ENCODE measurements at regions not wholly inside any gene's neighbourhood (a gene's known extent, or its start where the extent isn't known, plus 50 kb on each side); places are given as distances from the start of the nearest gene placed in this dataset.
A peak's percentile ranks its signal among the peaks of the same experiment; 100 is the strongest.

DNA sequence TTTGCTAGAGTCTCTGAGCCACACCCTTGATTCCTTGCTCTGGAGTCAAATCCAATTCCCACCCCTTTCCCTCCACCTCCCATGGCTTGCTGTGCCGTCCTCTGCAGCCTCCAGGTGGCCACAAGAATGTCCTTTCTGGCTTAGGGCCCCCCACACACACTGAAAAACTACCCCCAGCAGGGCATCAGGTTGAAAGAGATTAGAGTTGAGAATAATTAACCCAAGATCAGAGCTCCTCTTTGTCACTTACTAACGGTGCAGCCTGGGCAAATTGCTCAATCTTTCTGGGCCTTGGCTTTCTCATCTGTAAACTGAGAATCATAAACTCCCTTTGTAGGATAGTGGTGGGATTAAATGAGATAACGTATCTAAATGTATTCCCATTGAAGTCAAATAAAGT lies 78.5 kb downstream of the MRPL46 start:
- Histone ChIP-seq H3K4me2 (no peak overlapping the region), H3K27me3 (peaks cover 5% of the 10 kb centered on the region), H3K9me3 (ENCODE audit: low read depth) (no peaks in the 10 kb centered on the region), H3K4me1 (peaks cover 8% of the 10 kb centered on the region), H3F3A (ENCODE audit: low read depth) (peaks cover 21% of the 10 kb centered on the region), H3K36me3 (no peaks in the 10 kb centered on the region), H4K20me1 (ENCODE audit: low read depth) (no peaks in the 10 kb centered on the region), H3K27ac (no peak overlapping the region), H3K9ac (no peak overlapping the region), H3K4me3 (no peak overlapping the region), H2AFZ (replicated peaks) (no peak overlapping the region), H3K79me2 (ENCODE audit: low read depth) (no peaks in the 10 kb centered on the region)
- TF ChIP-seq, protein P1, sequence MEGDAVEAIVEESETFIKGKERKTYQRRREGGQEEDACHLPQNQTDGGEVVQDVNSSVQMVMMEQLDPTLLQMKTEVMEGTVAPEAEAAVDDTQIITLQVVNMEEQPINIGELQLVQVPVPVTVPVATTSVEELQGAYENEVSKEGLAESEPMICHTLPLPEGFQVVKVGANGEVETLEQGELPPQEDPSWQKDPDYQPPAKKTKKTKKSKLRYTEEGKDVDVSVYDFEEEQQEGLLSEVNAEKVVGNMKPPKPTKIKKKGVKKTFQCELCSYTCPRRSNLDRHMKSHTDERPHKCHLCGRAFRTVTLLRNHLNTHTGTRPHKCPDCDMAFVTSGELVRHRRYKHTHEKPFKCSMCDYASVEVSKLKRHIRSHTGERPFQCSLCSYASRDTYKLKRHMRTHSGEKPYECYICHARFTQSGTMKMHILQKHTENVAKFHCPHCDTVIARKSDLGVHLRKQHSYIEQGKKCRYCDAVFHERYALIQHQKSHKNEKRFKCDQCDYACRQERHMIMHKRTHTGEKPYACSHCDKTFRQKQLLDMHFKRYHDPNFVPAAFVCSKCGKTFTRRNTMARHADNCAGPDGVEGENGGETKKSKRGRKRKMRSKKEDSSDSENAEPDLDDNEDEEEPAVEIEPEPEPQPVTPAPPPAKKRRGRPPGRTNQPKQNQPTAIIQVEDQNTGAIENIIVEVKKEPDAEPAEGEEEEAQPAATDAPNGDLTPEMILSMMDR (IDR thresholded peaks at IDR 0.05) = no peak
- TF ChIP-seq EZH2 (IDR thresholded peaks at IDR 0.05) = no peak
- no peak for TF ChIP-seq EZH2phosphoT487 (IDR thresholded peaks at IDR 0.05)
- Mint-ChIP-seq H3K27me3 (ENCODE audit: insufficient read depth, low read depth) (peaks cover 47% of the 10 kb centered on the region), H3K4me3 (no peak overlapping the region), H3K4me1 (peaks cover 7% of the 10 kb centered on the region), H3K9me3 (peaks cover 6% of the 10 kb centered on the region), H3K27ac (no peak overlapping the region), H3K36me3 (no peaks in the 10 kb centered on the region)
- DNase-seq (ENCODE audit: low spot score) = peak; percentile 58

DNA sequence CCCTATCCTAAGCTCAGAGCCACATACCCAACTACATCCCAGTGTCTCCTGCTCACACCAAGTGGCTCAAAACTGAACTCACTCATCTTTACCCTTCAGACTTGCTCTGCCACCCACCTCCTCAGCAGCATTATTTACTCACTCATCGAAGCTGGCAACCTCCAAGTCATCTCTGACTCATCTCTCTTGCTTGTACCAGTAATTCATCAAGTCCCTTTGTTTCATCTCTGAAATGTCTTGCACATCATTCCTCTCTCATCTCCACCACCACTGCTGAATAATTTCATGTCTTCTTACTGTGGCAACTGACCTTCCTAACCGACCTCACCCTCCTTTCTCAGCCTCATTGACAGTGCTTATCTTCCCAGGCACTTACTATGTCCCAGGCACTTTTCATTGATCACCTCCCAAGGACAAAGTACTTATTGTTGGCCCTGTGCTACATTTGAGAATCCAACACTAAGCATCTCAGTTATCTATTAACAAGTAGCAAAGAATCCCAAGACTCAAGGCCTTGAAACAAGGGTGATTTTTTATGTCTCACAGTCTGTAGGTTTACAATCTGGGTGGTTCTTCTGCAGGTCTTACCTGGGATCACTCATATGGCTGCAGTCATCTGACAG lies 82.0 kb downstream of the MRPL46 start:
- peaks cover 6% of the 10 kb centered on the region for H3K9me3 Mint-ChIP-seq
- H3K4me1 Mint-ChIP-seq = peaks cover 7% of the 10 kb centered on the region
- no peaks in the 10 kb centered on the region for H3K36me3 Mint-ChIP-seq
- no peaks in the 10 kb centered on the region for H3K36me3 ChIP-seq
- no peak overlapping the region for H3K4me3 ChIP-seq
- no peak overlapping the region for H3K27ac ChIP-seq
- H3K27me3 ChIP-seq = peaks cover 10% of the 10 kb centered on the region
- H4K20me1 ChIP-seq (ENCODE audit: low read depth) = no peaks in the 10 kb centered on the region
- no peak overlapping the region for H3K4me2 ChIP-seq
- H2AFZ ChIP-seq (replicated peaks) = no peak overlapping the region
- TF ChIP-seq EZH2phosphoT487 (IDR thresholded peaks at IDR 0.05) = no peak
- TF ChIP-seq, protein P1 (IDR thresholded peaks at IDR 0.05) = no peak
- TF ChIP-seq EZH2 (IDR thresholded peaks at IDR 0.05) = no peak
- no peak overlapping the region for H3K4me3 Mint-ChIP-seq
- peaks cover 8% of the 10 kb centered on the region for H3K4me1 ChIP-seq
- H3K9me3 ChIP-seq (ENCODE audit: low read depth) = no peaks in the 10 kb centered on the region
- H3K27ac Mint-ChIP-seq = no peak overlapping the region
- peaks cover 49% of the 10 kb centered on the region for H3K27me3 Mint-ChIP-seq (ENCODE audit: insufficient read depth, low read depth)
- peaks cover 21% of the 10 kb centered on the region for H3F3A ChIP-seq (ENCODE audit: low read depth)
- DNase-seq (ENCODE audit: low spot score) = no peak
- H3K79me2 ChIP-seq (ENCODE audit: low read depth) = no peaks in the 10 kb centered on the region
- H3K9ac ChIP-seq = no peak overlapping the region

- Histone ChIP-seq H3K27ac (no peak overlapping the region), H3K79me2 (ENCODE audit: low read depth) (no peaks in the 10 kb centered on the region), H3K4me1 (peaks cover 2% of the 10 kb centered on the region), H3K27me3 (peaks cover 10% of the 10 kb centered on the region), H3K9ac (no peak overlapping the region), H4K20me1 (ENCODE audit: low read depth) (no peaks in the 10 kb centered on the region), H3K4me2 (no peak overlapping the region), H3K9me3 (ENCODE audit: low read depth) (no peaks in the 10 kb centered on the region), H3K36me3 (no peaks in the 10 kb centered on the region), H3F3A (ENCODE audit: low read depth) (peaks cover 7% of the 10 kb centered on the region), H2AFZ (replicated peaks) (no peak overlapping the region), H3K4me3 (no peak overlapping the region)
- H3K4me1 Mint-ChIP-seq = peaks cover 3% of the 10 kb centered on the region
- no peak for DNase-seq (ENCODE audit: low spot score)
- peaks cover 35% of the 10 kb centered on the region for H3K27me3 Mint-ChIP-seq (ENCODE audit: insufficient read depth, low read depth)
- no peak overlapping the region for H3K27ac Mint-ChIP-seq
- no peaks in the 10 kb centered on the region for H3K36me3 Mint-ChIP-seq
- TF ChIP-seq EZH2 (IDR thresholded peaks at IDR 0.05) = no peak
- TF ChIP-seq, protein P1 (IDR thresholded peaks at IDR 0.05) = no peak
- no peak for TF ChIP-seq EZH2phosphoT487 (IDR thresholded peaks at IDR 0.05)
- no peaks in the 10 kb centered on the region for H3K9me3 Mint-ChIP-seq
- no peak overlapping the region for H3K4me3 Mint-ChIP-seq
Measured at GRCh38 chr15:88383354-88383753, 83.8 kb downstream of the MRPL46 start.
